Astrocyte (in vitro differentiated cells and primary cell): ENCODE measurements at regions not wholly inside any gene's neighbourhood (a gene's known extent, or its start where the extent isn't known, plus 50 kb on each side); places are given as distances from the start of the nearest gene placed in this dataset.

Source experiments
- EZH2 ChIP-seq: IDR thresholded peaks from 2 replicates; pipeline ENCODE4 v1.6.1; 2012; ENCODE audit warnings: mild to moderate bottlenecking, low read length, inconsistent platforms; ENCODE audit not compliant: insufficient read depth
- TF ChIP-seq, protein P1 (sequence below): IDR thresholded peaks from 2 replicates; pipeline ENCODE4 v1.5.1; 2011; ENCODE audit warnings: low read depth, mild to moderate bottlenecking, inconsistent platforms, low read length, moderate library complexity; ENCODE audit not compliant: insufficient read depth

DNA sequence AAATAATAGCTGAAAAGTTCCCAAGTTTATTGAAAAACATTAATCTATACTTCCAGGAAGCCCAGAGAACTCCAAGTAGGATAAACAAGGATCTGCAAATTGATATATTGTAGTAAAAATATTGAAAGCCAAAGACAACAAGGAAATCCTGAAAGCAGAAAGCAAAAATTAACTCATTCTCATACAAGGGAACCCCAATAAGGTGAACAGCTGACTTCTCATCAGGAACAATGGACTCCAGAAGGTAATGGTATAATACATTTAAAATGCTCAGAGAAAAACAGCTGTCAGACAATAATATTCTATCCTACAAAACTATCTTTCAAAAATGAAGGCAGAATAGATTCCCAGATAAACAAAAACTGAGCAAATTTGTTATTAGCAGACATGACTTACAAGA, 138.1 kb upstream of the BMP4 start:
- TF ChIP-seq, protein P1, sequence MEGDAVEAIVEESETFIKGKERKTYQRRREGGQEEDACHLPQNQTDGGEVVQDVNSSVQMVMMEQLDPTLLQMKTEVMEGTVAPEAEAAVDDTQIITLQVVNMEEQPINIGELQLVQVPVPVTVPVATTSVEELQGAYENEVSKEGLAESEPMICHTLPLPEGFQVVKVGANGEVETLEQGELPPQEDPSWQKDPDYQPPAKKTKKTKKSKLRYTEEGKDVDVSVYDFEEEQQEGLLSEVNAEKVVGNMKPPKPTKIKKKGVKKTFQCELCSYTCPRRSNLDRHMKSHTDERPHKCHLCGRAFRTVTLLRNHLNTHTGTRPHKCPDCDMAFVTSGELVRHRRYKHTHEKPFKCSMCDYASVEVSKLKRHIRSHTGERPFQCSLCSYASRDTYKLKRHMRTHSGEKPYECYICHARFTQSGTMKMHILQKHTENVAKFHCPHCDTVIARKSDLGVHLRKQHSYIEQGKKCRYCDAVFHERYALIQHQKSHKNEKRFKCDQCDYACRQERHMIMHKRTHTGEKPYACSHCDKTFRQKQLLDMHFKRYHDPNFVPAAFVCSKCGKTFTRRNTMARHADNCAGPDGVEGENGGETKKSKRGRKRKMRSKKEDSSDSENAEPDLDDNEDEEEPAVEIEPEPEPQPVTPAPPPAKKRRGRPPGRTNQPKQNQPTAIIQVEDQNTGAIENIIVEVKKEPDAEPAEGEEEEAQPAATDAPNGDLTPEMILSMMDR, result no peak
- no peak for TF ChIP-seq EZH2
